ENCODE measurements at regions not wholly inside any gene's neighbourhood (a gene's known extent, or its start where the extent isn't known, plus 50 kb on each side); places are given as distances from the start of the nearest gene placed in this dataset.

DNA sequence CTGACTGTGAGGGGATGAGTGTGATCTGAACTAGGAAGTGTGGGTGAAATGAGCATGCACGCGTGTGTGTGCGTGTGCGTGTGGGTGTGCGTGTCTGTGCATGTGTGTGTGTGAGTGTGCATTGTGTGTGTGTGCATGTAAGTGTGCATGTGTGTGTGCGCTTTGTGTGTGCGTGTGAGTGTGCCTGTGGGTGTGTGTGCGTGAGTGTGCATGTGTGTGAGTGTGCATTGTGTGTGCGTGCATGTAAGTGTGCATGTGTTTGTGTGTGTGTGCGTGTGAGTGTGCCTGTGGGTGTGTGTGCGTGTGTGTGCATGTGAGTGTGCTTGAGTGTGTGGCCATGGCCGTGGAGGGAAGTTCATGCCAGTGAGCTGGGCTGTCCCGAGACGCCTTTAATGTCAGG is 76.3 kb downstream of the RTP5 start:
- Histone ChIP-seq H3K27ac (ENCODE audit: low read depth, low read length) (no peak overlapping the region), H3K9ac (ENCODE audit: low read length) (no peak overlapping the region), H3K4me3 (ENCODE audit: low read length) (no peak overlapping the region), H3K36me3 (ENCODE audit: control insufficient read depth, insufficient read depth, low read length) (no peaks in the 10 kb centered on the region), H3K4me1 (ENCODE audit: control insufficient read depth, insufficient read depth, low read length) (no peaks in the 10 kb centered on the region), H3K27me3 (ENCODE audit: control insufficient read depth, insufficient read depth, low read length) (no peaks in the 10 kb centered on the region)

DNA sequence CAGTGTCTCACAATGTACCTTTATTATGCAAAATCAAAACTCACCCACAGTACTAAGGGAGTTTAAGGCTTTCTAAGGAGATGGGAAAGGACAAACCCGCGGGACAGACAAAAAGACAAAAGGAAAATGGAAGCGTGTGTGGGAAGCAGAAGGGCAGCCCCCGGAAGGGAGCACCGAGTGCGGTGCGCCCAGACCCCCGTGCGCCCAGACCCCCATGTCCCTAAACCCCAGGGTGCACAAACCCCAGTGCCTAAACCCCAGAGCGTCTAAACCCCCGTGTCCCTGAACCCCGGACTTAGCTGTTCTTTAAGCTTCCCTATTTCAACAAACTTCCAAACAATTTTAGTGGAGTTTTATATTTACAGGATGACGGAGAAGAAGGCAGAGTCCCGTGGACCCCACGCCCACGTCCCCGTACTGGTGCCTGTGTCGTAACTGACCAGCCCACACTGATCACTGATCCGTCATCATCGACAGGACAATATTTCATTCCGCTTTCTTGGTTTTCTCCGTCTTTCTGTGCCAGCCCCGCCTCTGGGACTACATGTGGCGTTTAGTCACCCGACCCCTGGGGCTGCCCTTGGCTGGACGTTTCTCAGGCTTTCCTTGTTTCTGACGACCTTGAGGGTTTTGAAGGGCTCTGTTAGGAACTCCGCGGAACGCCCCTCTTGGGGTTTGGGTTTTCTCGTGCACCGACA is 76.9 kb downstream of the RTP5 start:
- Histone ChIP-seq H3K27me3 (ENCODE audit: control insufficient read depth, insufficient read depth, low read length) (no peaks in the 10 kb centered on the region), H3K36me3 (ENCODE audit: control insufficient read depth, insufficient read depth, low read length) (no peaks in the 10 kb centered on the region), H3K27ac (ENCODE audit: low read depth, low read length) (no peak overlapping the region), H3K4me1 (ENCODE audit: control insufficient read depth, insufficient read depth, low read length) (peaks cover 2% of the 10 kb centered on the region), H3K4me3 (ENCODE audit: low read length) (no peak overlapping the region), H3K9ac (ENCODE audit: low read length) (no peak overlapping the region)

DNA sequence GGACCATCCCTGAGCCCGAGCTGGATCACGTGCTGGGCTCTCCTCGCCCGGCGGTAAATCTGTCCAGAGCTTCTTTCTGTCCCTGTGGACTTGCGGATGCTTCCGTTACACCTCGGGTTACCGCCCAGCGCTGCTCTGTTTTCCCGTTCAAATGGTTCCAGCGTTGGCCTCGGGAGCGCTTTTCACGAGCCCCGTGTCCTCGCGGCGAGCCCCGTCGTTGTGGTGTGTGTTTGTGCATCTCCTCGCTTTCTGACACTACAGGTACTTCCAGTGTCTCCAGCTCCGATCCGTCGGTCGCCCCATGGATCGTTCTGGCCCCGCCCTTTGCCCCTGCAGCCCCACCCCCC is 77.4 kb downstream of the RTP5 start:
- no peaks in the 10 kb centered on the region for H3K36me3 ChIP-seq (ENCODE audit: control insufficient read depth, insufficient read depth, low read length)
- no peak overlapping the region for H3K9ac ChIP-seq (ENCODE audit: low read length)
- H3K27ac ChIP-seq (ENCODE audit: low read depth, low read length) = no peak overlapping the region
- H3K4me1 ChIP-seq (ENCODE audit: control insufficient read depth, insufficient read depth, low read length) = peaks cover 2% of the 10 kb centered on the region
- H3K4me3 ChIP-seq (ENCODE audit: low read length) = no peak overlapping the region
- H3K27me3 ChIP-seq (ENCODE audit: control insufficient read depth, insufficient read depth, low read length) = no peaks in the 10 kb centered on the region

DNA sequence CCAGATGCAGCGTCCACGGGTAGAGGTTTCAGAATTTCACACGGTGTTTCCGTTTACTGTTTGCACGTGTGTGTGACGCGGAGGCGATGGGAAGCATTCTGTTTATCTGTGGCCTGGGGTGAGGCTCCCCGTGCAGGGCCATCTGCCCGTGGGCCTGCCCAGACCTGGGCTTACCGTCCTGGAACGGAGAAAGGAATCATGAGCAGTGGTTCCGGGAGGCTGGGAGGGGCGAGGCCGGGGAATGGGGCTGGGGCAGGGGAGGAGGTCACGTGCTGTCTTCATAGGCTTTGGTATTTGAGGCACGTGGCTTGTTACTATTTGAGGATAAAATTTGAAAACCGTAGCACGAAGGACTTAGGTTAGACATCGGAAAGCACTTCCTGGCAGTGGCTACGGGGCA is 77.9 kb downstream of the RTP5 start:
- H3K36me3 ChIP-seq (ENCODE audit: control insufficient read depth, insufficient read depth, low read length) = no peaks in the 10 kb centered on the region
- H3K27ac ChIP-seq (ENCODE audit: low read depth, low read length) = no peak overlapping the region
- H3K9ac ChIP-seq (ENCODE audit: low read length) = no peak overlapping the region
- no peak overlapping the region for H3K4me3 ChIP-seq (ENCODE audit: low read length)
- H3K4me1 ChIP-seq (ENCODE audit: control insufficient read depth, insufficient read depth, low read length) = peaks cover 2% of the 10 kb centered on the region
- H3K27me3 ChIP-seq (ENCODE audit: control insufficient read depth, insufficient read depth, low read length) = no peaks in the 10 kb centered on the region

DNA sequence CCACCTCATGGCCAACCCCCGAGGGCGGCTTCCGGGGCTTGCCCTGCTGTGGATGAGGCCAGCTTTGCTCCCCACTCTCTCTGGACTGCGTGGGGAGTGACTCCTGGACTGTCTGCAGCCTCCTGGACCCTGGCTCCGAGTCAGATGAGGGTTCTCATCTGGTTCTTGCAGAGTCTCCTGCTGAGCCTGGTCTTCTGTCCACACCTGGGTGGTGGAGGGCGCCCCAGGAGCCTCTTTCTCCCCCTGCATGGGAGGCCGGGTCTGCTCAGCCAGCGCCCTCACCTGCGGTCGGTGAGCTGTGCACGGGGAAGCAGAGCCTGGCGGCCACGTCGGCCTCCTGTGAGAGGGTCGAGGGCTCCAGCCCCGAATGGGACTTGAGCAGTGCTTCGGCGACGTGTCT is 78.3 kb downstream of the RTP5 start:
- Histone ChIP-seq H3K4me3 (ENCODE audit: low read length) (no peak overlapping the region), H3K27ac (ENCODE audit: low read depth, low read length) (no peak overlapping the region), H3K4me1 (ENCODE audit: control insufficient read depth, insufficient read depth, low read length) (peaks cover 2% of the 10 kb centered on the region), H3K36me3 (ENCODE audit: control insufficient read depth, insufficient read depth, low read length) (no peaks in the 10 kb centered on the region), H3K27me3 (ENCODE audit: control insufficient read depth, insufficient read depth, low read length) (no peaks in the 10 kb centered on the region), H3K9ac (ENCODE audit: low read length) (no peak overlapping the region)

DNA sequence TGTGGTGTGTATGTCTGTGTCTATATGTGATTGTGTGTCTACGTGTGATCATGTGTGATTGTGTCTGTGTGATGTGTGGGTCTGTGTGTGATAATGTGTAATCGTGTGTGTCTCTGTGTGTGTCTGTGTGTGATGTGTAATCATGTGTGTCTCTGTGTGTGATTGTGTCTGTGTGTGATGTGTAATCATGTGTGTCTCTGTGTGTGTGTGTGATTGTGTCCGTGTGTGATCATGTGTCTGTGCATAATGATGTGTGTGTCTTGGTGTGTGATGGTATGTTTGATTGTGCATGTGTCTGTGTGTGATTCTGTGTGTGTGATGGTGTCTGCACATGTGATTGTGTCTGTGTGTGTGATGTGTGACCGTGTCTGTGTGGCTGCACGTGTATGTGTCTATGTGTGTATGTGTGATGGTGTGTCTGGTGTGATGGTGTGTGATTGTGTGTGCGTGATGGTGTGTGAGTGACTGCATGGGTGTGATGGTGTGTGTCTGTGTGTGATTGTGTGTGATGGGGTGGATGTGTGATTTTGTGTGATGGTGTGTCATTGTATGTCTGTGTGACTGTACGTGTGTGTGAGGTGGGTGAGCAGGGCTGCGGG is 78.9 kb downstream of the RTP5 start:
- Histone ChIP-seq H3K27ac (ENCODE audit: low read depth, low read length) (no peak overlapping the region), H3K4me3 (ENCODE audit: low read length) (no peak overlapping the region), H3K27me3 (ENCODE audit: control insufficient read depth, insufficient read depth, low read length) (no peaks in the 10 kb centered on the region), H3K4me1 (ENCODE audit: control insufficient read depth, insufficient read depth, low read length) (peaks cover 2% of the 10 kb centered on the region), H3K9ac (ENCODE audit: low read length) (no peak overlapping the region), H3K36me3 (ENCODE audit: control insufficient read depth, insufficient read depth, low read length) (no peaks in the 10 kb centered on the region)

DNA sequence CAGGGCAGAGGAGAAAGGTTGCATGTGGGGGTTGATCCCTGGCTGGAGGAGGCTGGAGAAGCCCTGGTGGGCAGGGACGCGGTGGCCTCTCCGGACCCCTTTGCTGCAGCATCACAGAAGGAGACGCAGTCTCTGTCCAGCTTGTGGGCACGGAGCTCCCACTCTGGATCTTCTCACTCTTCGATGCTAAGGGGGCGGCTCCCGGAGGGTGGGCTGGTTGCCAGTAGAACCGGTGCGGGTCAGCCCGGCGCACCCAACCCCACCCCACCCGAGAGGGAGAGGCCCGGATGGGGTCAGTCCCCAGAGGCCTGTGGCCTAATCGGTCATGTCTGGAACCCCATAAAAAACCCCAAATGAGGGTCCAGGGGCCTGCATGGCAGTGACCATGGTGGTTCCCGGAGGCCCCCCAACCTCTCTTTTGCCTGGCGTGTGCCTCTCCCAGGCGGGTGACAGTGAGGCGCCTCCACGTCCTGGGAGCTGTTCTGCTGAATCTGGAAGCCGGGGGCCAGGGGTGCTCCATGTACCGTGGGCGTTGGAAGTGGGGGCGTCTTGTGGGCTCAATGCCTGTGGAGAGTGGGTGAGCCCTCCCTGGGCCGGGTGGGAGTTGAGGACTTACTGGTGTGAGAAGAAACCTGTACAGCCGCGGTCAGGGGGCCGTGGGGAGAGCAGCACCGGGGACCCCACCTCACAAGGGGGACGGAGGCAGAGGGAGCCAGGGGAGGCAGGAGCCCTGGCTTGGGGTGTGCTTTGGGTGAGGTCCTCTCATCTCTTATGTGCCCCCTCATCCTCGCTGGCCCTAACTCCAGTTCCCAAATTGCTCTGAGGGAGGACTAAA is 79.6 kb downstream of the RTP5 start:
- Histone ChIP-seq H3K4me3 (ENCODE audit: low read length) (no peak overlapping the region), H3K27ac (ENCODE audit: low read depth, low read length) (no peak overlapping the region), H3K27me3 (ENCODE audit: control insufficient read depth, insufficient read depth, low read length) (no peaks in the 10 kb centered on the region), H3K36me3 (ENCODE audit: control insufficient read depth, insufficient read depth, low read length) (no peaks in the 10 kb centered on the region), H3K9ac (ENCODE audit: low read length) (no peak overlapping the region), H3K4me1 (ENCODE audit: control insufficient read depth, insufficient read depth, low read length) (peaks cover 2% of the 10 kb centered on the region)

DNA sequence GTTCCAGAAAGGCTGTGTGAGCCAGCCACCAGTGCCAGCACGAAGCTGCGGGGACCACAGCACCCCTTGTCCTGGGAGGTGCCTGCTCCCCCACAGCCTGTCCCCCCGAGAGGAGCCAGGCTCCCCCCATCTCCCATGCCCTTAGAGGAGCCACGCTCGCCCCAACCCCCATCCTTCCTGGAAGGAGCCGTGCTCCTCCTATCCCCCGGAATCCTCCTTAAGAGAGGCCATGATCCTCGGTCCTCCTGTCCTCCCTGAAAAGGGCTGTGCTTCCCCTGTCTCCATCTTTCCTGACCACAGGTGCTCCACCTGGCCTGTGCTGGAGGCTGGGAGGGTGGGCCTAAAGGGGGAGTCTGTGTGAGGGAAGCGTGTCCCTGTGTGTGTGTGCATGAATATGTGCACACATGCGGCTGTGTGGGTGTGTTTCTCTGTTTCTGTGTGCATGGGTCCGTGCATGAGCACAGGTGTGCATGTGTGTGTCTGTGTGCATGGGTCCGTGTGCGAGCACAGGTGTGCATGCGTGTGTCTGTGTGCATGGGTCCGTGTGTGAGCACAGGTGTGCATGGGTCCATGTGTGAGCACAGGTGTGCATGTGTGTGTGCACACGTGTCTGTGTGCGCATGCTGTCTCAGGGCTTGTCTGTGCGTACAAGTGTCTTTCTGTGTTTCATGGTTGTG is 80.3 kb downstream of the RTP5 start:
- H3K4me3 ChIP-seq (ENCODE audit: low read length) = no peak overlapping the region
- no peaks in the 10 kb centered on the region for H3K27me3 ChIP-seq (ENCODE audit: control insufficient read depth, insufficient read depth, low read length)
- no peaks in the 10 kb centered on the region for H3K36me3 ChIP-seq (ENCODE audit: control insufficient read depth, insufficient read depth, low read length)
- no peak overlapping the region for H3K9ac ChIP-seq (ENCODE audit: low read length)
- peaks cover 2% of the 10 kb centered on the region for H3K4me1 ChIP-seq (ENCODE audit: control insufficient read depth, insufficient read depth, low read length)
- H3K27ac ChIP-seq (ENCODE audit: low read depth, low read length) = no peak overlapping the region

DNA sequence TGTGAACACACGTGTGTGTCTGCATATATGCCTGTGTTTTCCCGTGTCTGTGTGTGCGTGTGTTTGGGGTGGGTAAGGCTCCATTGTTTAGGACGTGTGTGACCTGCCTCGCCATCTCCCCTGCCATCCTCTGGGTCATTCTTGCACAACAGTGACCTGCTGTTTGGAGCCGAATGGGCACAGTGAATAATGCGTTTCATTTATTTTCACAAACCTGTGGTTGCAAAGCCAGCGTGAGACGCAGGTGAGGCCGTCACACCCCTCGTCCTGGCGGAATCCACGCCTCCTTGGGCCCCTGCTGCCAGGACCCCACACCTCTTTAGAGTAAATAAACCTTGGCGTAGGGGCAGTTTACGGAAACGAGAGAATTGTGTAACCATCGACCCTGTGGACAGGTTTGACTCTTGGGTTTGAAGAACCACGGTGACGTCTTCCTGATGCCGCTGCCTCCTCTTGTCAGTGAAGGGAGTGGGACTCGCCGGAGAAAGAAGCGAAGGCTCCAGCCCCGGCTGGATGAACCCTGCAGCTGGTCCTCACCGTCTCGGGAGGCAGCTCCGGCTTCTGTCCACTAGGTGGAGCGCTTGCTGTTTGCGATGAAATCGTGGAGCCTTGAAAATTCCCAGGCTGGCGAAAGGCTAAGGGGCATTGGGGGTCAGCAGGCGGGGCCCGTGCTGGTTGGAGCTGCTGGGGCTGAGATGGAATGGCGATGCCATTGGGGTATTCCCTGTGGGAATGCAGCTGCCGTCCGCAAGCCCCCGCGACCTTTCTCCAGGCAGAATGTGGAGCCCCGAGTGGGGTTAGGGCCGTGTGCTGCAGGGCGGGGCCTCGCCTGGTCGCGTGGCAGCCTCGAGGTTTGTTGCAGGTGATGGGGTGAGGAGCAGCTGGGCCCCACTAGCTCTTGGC is 81.1 kb downstream of the RTP5 start:
- H3K9ac ChIP-seq (ENCODE audit: low read length) = no peak overlapping the region
- H3K4me3 ChIP-seq (ENCODE audit: low read length) = no peak overlapping the region
- H3K27me3 ChIP-seq (ENCODE audit: control insufficient read depth, insufficient read depth, low read length) = no peaks in the 10 kb centered on the region
- H3K27ac ChIP-seq (ENCODE audit: low read depth, low read length) = no peak overlapping the region
- H3K36me3 ChIP-seq (ENCODE audit: control insufficient read depth, insufficient read depth, low read length) = no peaks in the 10 kb centered on the region
- peaks cover 2% of the 10 kb centered on the region for H3K4me1 ChIP-seq (ENCODE audit: control insufficient read depth, insufficient read depth, low read length)

DNA sequence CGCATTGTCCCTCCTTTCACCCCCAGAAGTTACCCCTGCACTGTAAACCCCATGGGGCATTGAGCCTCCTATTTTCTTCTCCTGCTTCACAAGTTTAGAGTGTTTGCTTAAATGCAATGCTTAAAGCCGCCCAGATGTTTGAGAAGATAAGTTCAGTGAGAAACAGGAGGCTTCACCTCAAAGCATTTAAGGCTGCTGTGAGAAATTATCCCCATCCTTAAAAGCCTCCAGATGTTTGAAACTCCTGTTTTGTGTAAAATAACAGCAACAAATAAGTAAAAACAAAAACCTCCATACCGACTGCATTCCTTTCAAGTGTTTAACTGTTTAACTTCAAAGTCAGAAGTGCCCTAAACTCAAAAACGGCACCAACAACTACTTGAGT is 81.8 kb downstream of the RTP5 start:
- H3K27me3 ChIP-seq (ENCODE audit: control insufficient read depth, insufficient read depth, low read length) = no peaks in the 10 kb centered on the region
- no peak overlapping the region for H3K9ac ChIP-seq (ENCODE audit: low read length)
- H3K27ac ChIP-seq (ENCODE audit: low read depth, low read length) = no peak overlapping the region
- H3K4me1 ChIP-seq (ENCODE audit: control insufficient read depth, insufficient read depth, low read length) = peaks cover 2% of the 10 kb centered on the region
- no peaks in the 10 kb centered on the region for H3K36me3 ChIP-seq (ENCODE audit: control insufficient read depth, insufficient read depth, low read length)
- H3K4me3 ChIP-seq (ENCODE audit: low read length) = no peak overlapping the region

DNA sequence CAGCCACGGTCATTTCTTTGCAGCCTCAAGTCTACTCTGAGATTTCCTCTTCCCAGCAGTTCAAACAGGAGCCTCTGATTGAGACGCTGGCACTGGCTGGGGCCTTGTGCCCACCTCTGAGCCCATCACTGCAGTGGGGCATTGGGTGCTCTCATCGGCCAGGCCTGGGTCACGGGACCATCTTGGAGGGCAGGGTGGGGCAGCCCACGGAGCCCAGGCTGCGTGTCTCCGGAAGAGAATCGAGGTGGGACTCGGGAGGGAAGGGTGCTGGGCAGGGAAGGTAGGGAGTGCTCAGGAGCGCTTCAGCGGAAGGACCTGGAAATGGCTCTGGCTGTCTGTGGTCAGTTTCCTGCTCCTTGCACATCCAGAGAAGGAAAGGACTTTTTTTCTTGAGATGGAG is 82.4 kb downstream of the RTP5 start:
- Histone ChIP-seq H3K27ac (ENCODE audit: low read depth, low read length) (no peak overlapping the region), H3K9ac (ENCODE audit: low read length) (no peak overlapping the region), H3K27me3 (ENCODE audit: control insufficient read depth, insufficient read depth, low read length) (no peaks in the 10 kb centered on the region), H3K4me3 (ENCODE audit: low read length) (no peak overlapping the region), H3K36me3 (ENCODE audit: control insufficient read depth, insufficient read depth, low read length) (no peaks in the 10 kb centered on the region), H3K4me1 (ENCODE audit: control insufficient read depth, insufficient read depth, low read length) (peaks cover 2% of the 10 kb centered on the region)

DNA sequence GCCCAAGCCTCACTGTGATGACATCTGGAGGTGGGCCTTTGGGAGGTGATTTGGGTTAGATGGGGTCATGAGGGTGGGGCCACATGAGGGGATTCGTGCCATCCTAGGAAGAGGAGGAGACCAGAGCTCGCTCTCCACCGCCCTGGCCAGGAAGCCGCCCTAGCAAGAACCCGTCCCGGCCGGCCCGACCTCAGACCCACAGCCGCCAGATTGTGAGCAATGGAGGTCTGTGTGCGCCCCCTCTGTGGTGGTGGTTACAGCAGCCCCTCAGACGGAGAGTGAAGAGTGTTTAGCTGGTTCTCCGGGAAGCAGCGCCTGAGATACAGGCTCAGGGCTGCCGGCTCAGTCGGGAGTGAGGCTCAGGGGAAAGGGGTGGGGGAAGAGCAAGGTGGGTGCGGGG is 83.3 kb downstream of the RTP5 start:
- H3K36me3 ChIP-seq (ENCODE audit: control insufficient read depth, insufficient read depth, low read length) = no peaks in the 10 kb centered on the region
- H3K27me3 ChIP-seq (ENCODE audit: control insufficient read depth, insufficient read depth, low read length) = no peaks in the 10 kb centered on the region
- H3K27ac ChIP-seq (ENCODE audit: low read depth, low read length) = no peak overlapping the region
- H3K4me1 ChIP-seq (ENCODE audit: control insufficient read depth, insufficient read depth, low read length) = peaks cover 2% of the 10 kb centered on the region
- no peak overlapping the region for H3K4me3 ChIP-seq (ENCODE audit: low read length)
- no peak overlapping the region for H3K9ac ChIP-seq (ENCODE audit: low read length)
